Heart left ventricle (tissue), 13 donors: ENCODE measurements at regions not wholly inside any gene's neighbourhood (a gene's known extent, or its start where the extent isn't known, plus 50 kb on each side); places are given as distances from the start of the nearest gene placed in this dataset.
"Not testable (repeated sequence)": the region's sequence is repeated elsewhere in the genome, so short reads cannot be mapped to it uniquely, and the experiment has no call there.

ENCODE experiments used
- POLR2A ChIP-seq, 2 donors: fragments of 450-650 bp; IDR thresholded peaks; one replicate each; pipeline ENCODE4 v1.6.1; 2017; ENCODE audit warnings: antibody characterized with exemption in 2 of 2, mild to moderate bottlenecking in 2 of 2, moderate library complexity in 2 of 2
- TF ChIP-seq, protein P1 (sequence below), 12 donors: fragments of 200-600 bp; sonication (generic) in 4 of 12; IDR thresholded peaks; one replicate each; pipeline versions ENCODE4 v1.5.0 to v1.8.0; 2018 to 2022; ENCODE audit warnings: antibody characterized with exemption in 12 of 12, mild to moderate bottlenecking in 5 of 12
- donor health status: ischemic (EF 13 %, LVEDD 7.1; RV severe dilation, severe dysfunction).
- donor health status: DM: no; HTN: yes; CAD: no.
- donor health status: DM: no; HTN: no; CAD: no.
- donor health status: ischemic (EF 25% LVEDD 6.9; RV normal size, moderate dysfunction).
- donor health status: ischemic (EF 25% LVEDD 5.7; RV mildly dilated, moderate dysfunction).
- donor health status: ischemic (EF 35%, LVEDD 5.7; RV mildly dilated, moderate dysfunction).
- donor health status: nonischemic (EF 11% LVEDD 7.7; RV severe dilation, severe dysfunction).
- donor health status: DM: yes; HTN: yes; CAD: no.
- donor health status: PGD.
- donor health status: ischemic (EF 29% LVEDD 5.4; RV normal size, mild dysfunction).
- donor health status: nonischemic (EF 23%, LVEDD 6.1; RV moderate dilation, normal function).

DNA sequence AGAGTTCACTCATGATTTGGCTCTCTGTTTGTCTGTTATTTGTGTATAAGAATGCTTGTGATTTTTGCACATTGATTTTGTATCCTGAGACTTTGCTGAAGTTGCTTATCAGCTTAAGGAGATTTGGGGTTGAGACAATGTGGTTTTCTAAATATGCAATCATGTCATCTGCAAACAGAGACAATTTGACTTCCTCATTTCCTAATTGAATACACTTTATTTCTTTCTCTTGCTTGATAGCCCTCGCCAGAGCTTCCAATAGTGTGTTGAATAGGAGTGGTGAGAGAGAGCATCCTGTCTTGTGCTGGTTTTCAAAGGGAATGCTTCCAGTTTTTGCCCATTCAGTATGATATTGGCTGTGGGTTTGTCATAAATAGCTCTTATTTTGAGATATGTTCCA, 727.8 kb upstream of the HS6ST1 start:
- TF ChIP-seq, protein P1, sequence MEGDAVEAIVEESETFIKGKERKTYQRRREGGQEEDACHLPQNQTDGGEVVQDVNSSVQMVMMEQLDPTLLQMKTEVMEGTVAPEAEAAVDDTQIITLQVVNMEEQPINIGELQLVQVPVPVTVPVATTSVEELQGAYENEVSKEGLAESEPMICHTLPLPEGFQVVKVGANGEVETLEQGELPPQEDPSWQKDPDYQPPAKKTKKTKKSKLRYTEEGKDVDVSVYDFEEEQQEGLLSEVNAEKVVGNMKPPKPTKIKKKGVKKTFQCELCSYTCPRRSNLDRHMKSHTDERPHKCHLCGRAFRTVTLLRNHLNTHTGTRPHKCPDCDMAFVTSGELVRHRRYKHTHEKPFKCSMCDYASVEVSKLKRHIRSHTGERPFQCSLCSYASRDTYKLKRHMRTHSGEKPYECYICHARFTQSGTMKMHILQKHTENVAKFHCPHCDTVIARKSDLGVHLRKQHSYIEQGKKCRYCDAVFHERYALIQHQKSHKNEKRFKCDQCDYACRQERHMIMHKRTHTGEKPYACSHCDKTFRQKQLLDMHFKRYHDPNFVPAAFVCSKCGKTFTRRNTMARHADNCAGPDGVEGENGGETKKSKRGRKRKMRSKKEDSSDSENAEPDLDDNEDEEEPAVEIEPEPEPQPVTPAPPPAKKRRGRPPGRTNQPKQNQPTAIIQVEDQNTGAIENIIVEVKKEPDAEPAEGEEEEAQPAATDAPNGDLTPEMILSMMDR (IDR thresholded peaks at IDR 0.05), result not testable (repeated sequence)
- TF ChIP-seq POLR2A (IDR thresholded peaks at IDR 0.05), result not testable (repeated sequence)
